ENCODE measurements at regions not wholly inside any gene's neighbourhood (a gene's known extent, or its start where the extent isn't known, plus 50 kb on each side); places are given as distances from the start of the nearest gene placed in this dataset.
A peak's percentile ranks its signal among the peaks of the same experiment; 100 is the strongest.

- ChIA-PET CTCF (no interaction called here), POLR2A (ENCODE audit: low non-redundant PET) (no interaction called here)
- TF ChIP-seq, protein P1, sequence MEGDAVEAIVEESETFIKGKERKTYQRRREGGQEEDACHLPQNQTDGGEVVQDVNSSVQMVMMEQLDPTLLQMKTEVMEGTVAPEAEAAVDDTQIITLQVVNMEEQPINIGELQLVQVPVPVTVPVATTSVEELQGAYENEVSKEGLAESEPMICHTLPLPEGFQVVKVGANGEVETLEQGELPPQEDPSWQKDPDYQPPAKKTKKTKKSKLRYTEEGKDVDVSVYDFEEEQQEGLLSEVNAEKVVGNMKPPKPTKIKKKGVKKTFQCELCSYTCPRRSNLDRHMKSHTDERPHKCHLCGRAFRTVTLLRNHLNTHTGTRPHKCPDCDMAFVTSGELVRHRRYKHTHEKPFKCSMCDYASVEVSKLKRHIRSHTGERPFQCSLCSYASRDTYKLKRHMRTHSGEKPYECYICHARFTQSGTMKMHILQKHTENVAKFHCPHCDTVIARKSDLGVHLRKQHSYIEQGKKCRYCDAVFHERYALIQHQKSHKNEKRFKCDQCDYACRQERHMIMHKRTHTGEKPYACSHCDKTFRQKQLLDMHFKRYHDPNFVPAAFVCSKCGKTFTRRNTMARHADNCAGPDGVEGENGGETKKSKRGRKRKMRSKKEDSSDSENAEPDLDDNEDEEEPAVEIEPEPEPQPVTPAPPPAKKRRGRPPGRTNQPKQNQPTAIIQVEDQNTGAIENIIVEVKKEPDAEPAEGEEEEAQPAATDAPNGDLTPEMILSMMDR (conservative IDR thresholded peaks at IDR 0.05; ENCODE audit: low read depth, low read length), result peak; percentile 83
- no peak for TF ChIP-seq EZH2 (IDR thresholded peaks at IDR 0.05; ENCODE audit: borderline replicate concordance, low read depth, low read length, poor library complexity, severe bottlenecking)
- Histone ChIP-seq H3K4me3 (ENCODE audit: low read depth, low read length, poor library complexity, severe bottlenecking) (no peak overlapping the region), H3K36me3 (ENCODE audit: insufficient read depth, low read length, poor library complexity, severe bottlenecking) (no peaks in the 10 kb centered on the region), H3K27ac (ENCODE audit: low read depth, low read length, poor library complexity, severe bottlenecking) (no peak overlapping the region), H3K4me1 (ENCODE audit: insufficient read depth, low read length, poor library complexity, severe bottlenecking) (no peaks in the 10 kb centered on the region), H3K27me3 (replicated peaks; ENCODE audit: insufficient read depth, low read depth, low read length, poor library complexity) (no peaks in the 10 kb centered on the region), H3K9me3 (ENCODE audit: low read depth, low read length, poor library complexity, severe bottlenecking) (no peaks in the 10 kb centered on the region)
- intact Hi-C loops (cut with micrococcal nuclease; ENCODE audit: unreplicated experiment), result loop anchor here (1.0 to 5.0 kb wide), 2 partner anchors 1552 to 1778 kb away; no protein-coding TSS in a partner anchor
- BruUV-seq (replicated peaks), result no TSS peak
- peak; percentile 69 for DNase-seq (ENCODE audit: low spot score)
Measured at GRCh38 chr3:20340324-20340928, 154.4 kb upstream of the SGO1 start.

GRCh38 chr3:20336572-20336971 is 150.6 kb upstream of the SGO1 start:
- no peaks in the 10 kb centered on the region for H3K36me3 ChIP-seq (ENCODE audit: insufficient read depth, low read length, poor library complexity, severe bottlenecking)
- BruUV-seq (replicated peaks), result no TSS peak
- H3K27ac ChIP-seq (ENCODE audit: low read depth, low read length, poor library complexity, severe bottlenecking), result no peak overlapping the region
- ChIA-PET CTCF (no interaction called here), POLR2A (ENCODE audit: low non-redundant PET) (no interaction called here)
- H3K9me3 ChIP-seq (ENCODE audit: low read depth, low read length, poor library complexity, severe bottlenecking), result no peaks in the 10 kb centered on the region
- TF ChIP-seq EZH2 (IDR thresholded peaks at IDR 0.05; ENCODE audit: borderline replicate concordance, low read depth, low read length, poor library complexity, severe bottlenecking), result no peak
- TF ChIP-seq, protein P1 (conservative IDR thresholded peaks at IDR 0.05; ENCODE audit: low read depth, low read length), result no peak
- no peaks in the 10 kb centered on the region for H3K4me1 ChIP-seq (ENCODE audit: insufficient read depth, low read length, poor library complexity, severe bottlenecking)
- intact Hi-C loops (cut with micrococcal nuclease; ENCODE audit: unreplicated experiment), result loop anchor here (10.0 kb wide), 1 partner anchor 1148 kb away; no protein-coding TSS in a partner anchor
- DNase-seq (ENCODE audit: low spot score), result no peak
- no peak overlapping the region for H3K4me3 ChIP-seq (ENCODE audit: low read depth, low read length, poor library complexity, severe bottlenecking)
- peaks cover 4% of the 10 kb centered on the region for H3K27me3 ChIP-seq (replicated peaks; ENCODE audit: insufficient read depth, low read depth, low read length, poor library complexity)

DNA sequence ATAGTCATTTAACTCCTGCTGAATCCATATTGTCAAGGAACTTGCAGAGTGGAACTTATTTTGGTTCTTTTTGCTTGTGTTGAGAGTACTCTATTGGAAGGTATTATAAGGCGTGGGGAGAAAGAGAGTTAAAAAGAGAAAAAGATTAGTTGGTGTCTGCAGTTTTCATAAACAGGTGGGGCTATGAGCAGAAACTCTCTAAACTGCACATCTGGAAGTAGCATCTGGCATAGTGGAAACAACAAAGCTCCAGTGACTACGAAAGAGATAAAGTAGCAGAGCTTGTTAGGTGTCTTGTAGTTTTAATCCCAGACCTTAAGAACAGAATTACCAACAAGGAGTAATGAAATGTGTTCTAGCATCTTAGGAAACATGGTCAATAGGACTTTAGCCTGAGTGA is 148.8 kb upstream of the SGO1 start:
- Histone ChIP-seq H3K36me3 (ENCODE audit: insufficient read depth, low read length, poor library complexity, severe bottlenecking) (no peaks in the 10 kb centered on the region), H3K27me3 (replicated peaks; ENCODE audit: insufficient read depth, low read depth, low read length, poor library complexity) (peaks cover 4% of the 10 kb centered on the region), H3K4me3 (ENCODE audit: low read depth, low read length, poor library complexity, severe bottlenecking) (no peak overlapping the region), H3K27ac (ENCODE audit: low read depth, low read length, poor library complexity, severe bottlenecking) (no peak overlapping the region), H3K9me3 (ENCODE audit: low read depth, low read length, poor library complexity, severe bottlenecking) (no peaks in the 10 kb centered on the region), H3K4me1 (ENCODE audit: insufficient read depth, low read length, poor library complexity, severe bottlenecking) (no peaks in the 10 kb centered on the region)
- no TSS peak for BruUV-seq (replicated peaks)
- ChIA-PET POLR2A (ENCODE audit: low non-redundant PET) (no interaction called here), CTCF (no interaction called here)
- no peak for DNase-seq (ENCODE audit: low spot score)
- TF ChIP-seq, protein P1 (conservative IDR thresholded peaks at IDR 0.05; ENCODE audit: low read depth, low read length), result no peak
- TF ChIP-seq EZH2 (IDR thresholded peaks at IDR 0.05; ENCODE audit: borderline replicate concordance, low read depth, low read length, poor library complexity, severe bottlenecking), result no peak
- intact Hi-C loops (cut with micrococcal nuclease; ENCODE audit: unreplicated experiment), result loop anchor here (10.0 kb wide), 1 partner anchor 1150 kb away; no protein-coding TSS in a partner anchor

Data from A673 (cell line).